Heart right ventricle (tissue), 16 donors: ENCODE measurements at regions not wholly inside any gene's neighbourhood (a gene's known extent, or its start where the extent isn't known, plus 50 kb on each side); places are given as distances from the start of the nearest gene placed in this dataset.
"Not testable (repeated sequence)": the region's sequence is repeated elsewhere in the genome, so short reads cannot be mapped to it uniquely, and the experiment has no call there.

Experiments
- ATAC-seq, 8 donors: fragments of 200-7000 bp; cut with Tn5 transposase; one replicate each; pipeline ENCODE4 v1.9.1; 2020; ENCODE audit warnings: mild to moderate bottlenecking in 8 of 8, moderate library complexity in 8 of 8, moderate number of reproducible peaks in 1 of 8
- DNase-seq, 2 donors: peaks; one replicate each; pipeline ENCODE4 v3.0.0-alpha.2; 2020
- H3K27ac ChIP-seq, 10 donors: fragments of 200-600 bp; sonication (generic) in 2 of 10; one replicate each; pipeline versions ENCODE4 v1.5.0 to v1.8.0; 2020 to 2022; ENCODE audit warnings: mild to moderate bottlenecking in 3 of 10
- H3K27me3 ChIP-seq, 7 donors: fragments of 200-600 bp; one replicate each; pipeline ENCODE4 v1.8.0; 2021 to 2022; ENCODE audit warnings: mild to moderate bottlenecking in 2 of 7
- H3K36me3 ChIP-seq, 9 donors: fragments of 200-600 bp; sonication (generic) in 1 of 9; one replicate each; pipeline versions ENCODE4 v1.5.0 to v1.8.0; 2020 to 2022; ENCODE audit warnings: mild to moderate bottlenecking in 2 of 9
- H3K4me1 ChIP-seq, 9 donors: fragments of 200-600 bp; sonication (generic) in 1 of 9; one replicate each; pipeline versions ENCODE4 v1.5.0 to v1.8.0; 2020 to 2022; ENCODE audit warnings: mild to moderate bottlenecking in 4 of 9
- H3K4me3 ChIP-seq, 10 donors: fragments of 200-600 bp; sonication (generic) in 2 of 10; one replicate each; pipeline versions ENCODE4 v1.5.0 to v1.8.0; 2020 to 2022; ENCODE audit warnings: mild to moderate bottlenecking in 7 of 10, moderate library complexity in 2 of 10
- H3K9me3 ChIP-seq, 11 donors: fragments of 200-600 bp in 10 of 11; sonication (generic) in 2 of 11; one replicate each; pipeline versions ENCODE4 v1.5.0 to v1.8.0; 2013 to 2022; ENCODE audit warnings: mild to moderate bottlenecking in 2 of 11, control low read depth in 1 of 11, moderate library complexity in 1 of 11
- WGBS, 2 donors: extraction: QIAGEN DNeasy Blood & Tissue Kit; methylation state at CpG; one replicate each; pipeline ENCODE4 v1.1.7; 2013; ENCODE audit warnings: inconsistent platforms in 1 of 2; 5-methylcytosine and 5-hydroxymethylcytosine counted together
- intact Hi-C, 10 donors: fragments of 100-400 bp; cut with DNase I; formaldehyde crosslinking; loops; one replicate each; pipeline versions ENCODE4 v1.11.1 to v1.14.2; 2022
- TF ChIP-seq, protein P1 (sequence below), 9 donors: fragments of 200-600 bp; sonication (generic) in 2 of 9; IDR thresholded peaks; one replicate each; pipeline versions ENCODE4 v1.5.0 to v1.8.0; 2021 to 2022; ENCODE audit warnings: antibody characterized with exemption in 9 of 9, mild to moderate bottlenecking in 5 of 9, moderate library complexity in 1 of 9
- donor health status: Arrhythmogenic right ventricular cardiomyopathy.
- donor health status: ischemic (EF 13 %, LVEDD 7.1; RV severe dilation, severe dysfunction).
- donor health status: healthy with polysubstance abuse.
- donor health status: DM: no; HTN: yes; CAD: no.
- donor health status: DM: no; HTN: no; CAD: no.
- donor health status: ischemic (EF 25% LVEDD 6.9; RV normal size, moderate dysfunction).
- donor health status: ischemic (EF 25% LVEDD 5.7; RV mildly dilated, moderate dysfunction).
- donor health status: healthy.
- donor health status: DM: yes; HTN: yes; CAD: no.
- donor health status: Ischemic cardiomyopathy.
- donor health status: ischemic (EF 35%, LVEDD 5.7; RV mildly dilated, moderate dysfunction).
- donor health status: nonischemic (EF 11% LVEDD 7.7; RV severe dilation, severe dysfunction).
- donor health status: DM: yes; HTN: yes; CAD: no.
- donor health status: PGD.
- donor health status: ischemic (EF 29% LVEDD 5.4; RV normal size, mild dysfunction).
- donor health status: nonischemic (EF 23%, LVEDD 6.1; RV moderate dilation, normal function).

DNA sequence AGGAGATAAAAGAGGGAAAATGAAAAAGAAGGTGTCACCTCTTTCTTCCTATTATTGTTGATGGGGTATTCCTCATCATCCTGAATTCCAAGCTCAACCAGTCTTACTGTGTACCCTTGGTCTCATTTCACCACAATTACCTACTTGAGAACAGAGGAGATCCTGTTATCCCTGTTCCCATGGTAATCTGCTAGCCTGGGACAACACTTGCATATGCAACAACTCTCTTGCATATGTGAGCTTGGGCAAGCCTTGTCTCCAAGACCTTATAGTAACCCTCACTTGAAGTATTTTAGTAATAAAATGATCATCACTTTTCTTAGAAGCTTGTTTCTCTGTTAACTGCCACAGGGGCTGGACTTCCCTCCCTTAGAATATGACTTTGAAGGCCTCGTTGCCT, 253.7 kb downstream of the NAP1L3 start:
- no peak for DNase-seq
- H3K4me3 ChIP-seq, result no peak overlapping the region
- TF ChIP-seq, protein P1, sequence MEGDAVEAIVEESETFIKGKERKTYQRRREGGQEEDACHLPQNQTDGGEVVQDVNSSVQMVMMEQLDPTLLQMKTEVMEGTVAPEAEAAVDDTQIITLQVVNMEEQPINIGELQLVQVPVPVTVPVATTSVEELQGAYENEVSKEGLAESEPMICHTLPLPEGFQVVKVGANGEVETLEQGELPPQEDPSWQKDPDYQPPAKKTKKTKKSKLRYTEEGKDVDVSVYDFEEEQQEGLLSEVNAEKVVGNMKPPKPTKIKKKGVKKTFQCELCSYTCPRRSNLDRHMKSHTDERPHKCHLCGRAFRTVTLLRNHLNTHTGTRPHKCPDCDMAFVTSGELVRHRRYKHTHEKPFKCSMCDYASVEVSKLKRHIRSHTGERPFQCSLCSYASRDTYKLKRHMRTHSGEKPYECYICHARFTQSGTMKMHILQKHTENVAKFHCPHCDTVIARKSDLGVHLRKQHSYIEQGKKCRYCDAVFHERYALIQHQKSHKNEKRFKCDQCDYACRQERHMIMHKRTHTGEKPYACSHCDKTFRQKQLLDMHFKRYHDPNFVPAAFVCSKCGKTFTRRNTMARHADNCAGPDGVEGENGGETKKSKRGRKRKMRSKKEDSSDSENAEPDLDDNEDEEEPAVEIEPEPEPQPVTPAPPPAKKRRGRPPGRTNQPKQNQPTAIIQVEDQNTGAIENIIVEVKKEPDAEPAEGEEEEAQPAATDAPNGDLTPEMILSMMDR (IDR thresholded peaks at IDR 0.05), result no peak
- intact Hi-C loops, result no loop called here
- H3K4me1 ChIP-seq, result no peaks in the 10 kb centered on the region
- 57 to 58% methylated on average over 1 of the region's 1 CpG for WGBS, 2 donors
- no peak for ATAC-seq
- no peaks in the 10 kb centered on the region for H3K36me3 ChIP-seq
- H3K27ac ChIP-seq, result no peak overlapping the region
- H3K9me3 ChIP-seq, result no peaks in the 10 kb centered on the region
- peaks cover 0 to 24% (median 0%) of the 10 kb centered on the region in 7 donors for H3K27me3 ChIP-seq

GRCh38 chrX:93404121-93404520, 269.3 kb downstream of the NAP1L3 start:
- H3K27me3 ChIP-seq, result no peaks in the 10 kb centered on the region
- no peaks in the 10 kb centered on the region for H3K36me3 ChIP-seq
- DNase-seq (no peak), ATAC-seq (no peak)
- H3K4me3 ChIP-seq, result no peak overlapping the region
- intact Hi-C loops, result no loop called here
- WGBS, 2 donors, result 78 to 83% methylated on average over 3 of the region's 3 CpGs
- H3K27ac ChIP-seq, result no peak overlapping the region
- TF ChIP-seq, protein P1 (IDR thresholded peaks at IDR 0.05), result no peak
- H3K4me1 ChIP-seq, result no peaks in the 10 kb centered on the region
- H3K9me3 ChIP-seq, result peaks cover 0 to 10% (median 0%) of the 10 kb centered on the region in 11 donors

DNA sequence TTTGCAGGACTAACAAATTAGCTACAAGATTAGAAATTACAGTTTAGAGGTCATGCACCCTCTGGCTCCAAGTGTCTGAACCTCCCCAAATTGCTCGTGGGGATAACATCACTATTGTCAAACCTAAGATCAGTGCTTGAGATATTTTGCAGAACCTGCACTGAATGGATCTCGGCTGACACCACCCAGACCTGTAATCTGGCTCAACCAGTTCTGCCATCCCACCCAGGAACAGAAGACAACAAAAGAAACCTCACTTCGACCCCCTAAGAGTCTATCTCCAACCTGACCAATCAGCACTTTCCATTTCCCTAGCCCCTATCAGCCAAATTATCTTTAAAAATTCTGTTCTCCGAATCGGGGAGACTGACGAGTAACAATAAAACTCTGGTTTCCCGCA, 318.7 kb downstream of the NAP1L3 start:
- H3K27me3 ChIP-seq, result no peaks in the 10 kb centered on the region
- no peak overlapping the region for H3K27ac ChIP-seq
- no peaks in the 10 kb centered on the region for H3K4me1 ChIP-seq
- ATAC-seq, result no peak
- H3K4me3 ChIP-seq, result no peak overlapping the region
- TF ChIP-seq, protein P1 (IDR thresholded peaks at IDR 0.05), result no peak
- H3K9me3 ChIP-seq, result no peaks in the 10 kb centered on the region
- no peaks in the 10 kb centered on the region for H3K36me3 ChIP-seq
- 60 to 76% methylated on average over 7 of the region's 7 CpGs for WGBS, 2 donors
- intact Hi-C loops, result no loop called here
- no peak for DNase-seq

DNA sequence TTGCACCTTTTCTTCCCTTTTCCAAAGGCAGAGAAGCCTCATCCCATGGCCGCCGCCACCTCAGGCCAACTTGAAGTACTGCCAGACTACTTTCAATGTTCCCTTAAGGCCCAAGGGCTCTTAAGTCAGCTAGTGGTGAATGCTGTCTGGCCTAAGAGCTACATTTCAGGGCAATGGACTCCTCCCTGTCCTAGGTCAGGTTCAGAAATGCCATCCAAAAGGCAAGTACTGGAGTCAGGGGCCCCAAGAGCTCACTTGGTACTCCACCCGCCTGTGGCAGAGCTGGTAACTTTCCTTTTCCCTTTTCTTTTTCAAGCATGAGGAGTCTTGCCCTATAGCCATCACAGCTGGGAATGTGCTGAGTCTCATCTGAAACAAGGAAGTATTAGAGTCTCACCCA, 327.1 kb downstream of the NAP1L3 start:
- 61 to 63% methylated on average over 3 of the region's 3 CpGs for WGBS, 2 donors
- no peak for DNase-seq
- no peak for ATAC-seq
- no peaks in the 10 kb centered on the region for H3K4me1 ChIP-seq
- TF ChIP-seq, protein P1 (IDR thresholded peaks at IDR 0.05), result no peak
- H3K27me3 ChIP-seq, result no peaks in the 10 kb centered on the region
- H3K27ac ChIP-seq, result no peak overlapping the region
- peaks cover 0 to 7% (median 0%) of the 10 kb centered on the region in 11 donors for H3K9me3 ChIP-seq
- H3K36me3 ChIP-seq, result no peaks in the 10 kb centered on the region
- H3K4me3 ChIP-seq, result no peak overlapping the region
- intact Hi-C loops, result no loop called here

DNA sequence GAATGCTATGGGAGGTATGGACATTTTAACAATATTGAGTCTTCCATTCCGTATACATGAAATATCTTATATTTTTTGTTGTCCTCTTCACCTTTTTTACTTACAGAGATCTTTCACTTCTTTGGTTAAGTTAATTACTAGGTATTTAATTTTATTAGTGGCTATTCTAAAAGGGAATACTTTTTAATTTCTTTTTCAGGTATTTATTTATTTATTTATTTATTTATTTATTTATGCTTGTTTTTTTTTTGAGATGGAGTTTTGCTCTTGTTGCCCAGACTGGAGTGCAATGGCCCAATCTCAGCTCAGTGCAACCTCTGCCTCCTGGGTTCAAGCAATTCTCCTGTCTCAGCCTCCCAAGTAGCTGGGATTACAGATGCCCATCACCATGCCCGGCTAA, 329.1 kb downstream of the NAP1L3 start:
- H3K4me3 ChIP-seq, DNase-seq, H3K4me1 ChIP-seq, intact Hi-C loops, ATAC-seq, H3K27ac ChIP-seq, H3K9me3 ChIP-seq, H3K27me3 ChIP-seq, H3K36me3 ChIP-seq: not testable (repeated sequence)
- 66 to 78% methylated on average over 2 of the region's 2 CpGs for WGBS, 2 donors
